GM10266 (cell line): ENCODE measurements at regions not wholly inside any gene's neighbourhood (a gene's known extent, or its start where the extent isn't known, plus 50 kb on each side); places are given as distances from the start of the nearest gene placed in this dataset.

ENCODE experiments used
- DNase-seq: peaks from one replicate; pipeline ENCODE4 v3.0.0; 2012; ENCODE audit errors: extremely low spot score
- TF ChIP-seq, protein P1 (sequence below): IDR thresholded peaks from 2 replicates; pipeline ENCODE4 v1.5.1; 2012; ENCODE audit warnings: mild to moderate bottlenecking, low read depth; ENCODE audit not compliant: control insufficient read depth, insufficient read depth; ENCODE audit errors: missing control alignments

DNA sequence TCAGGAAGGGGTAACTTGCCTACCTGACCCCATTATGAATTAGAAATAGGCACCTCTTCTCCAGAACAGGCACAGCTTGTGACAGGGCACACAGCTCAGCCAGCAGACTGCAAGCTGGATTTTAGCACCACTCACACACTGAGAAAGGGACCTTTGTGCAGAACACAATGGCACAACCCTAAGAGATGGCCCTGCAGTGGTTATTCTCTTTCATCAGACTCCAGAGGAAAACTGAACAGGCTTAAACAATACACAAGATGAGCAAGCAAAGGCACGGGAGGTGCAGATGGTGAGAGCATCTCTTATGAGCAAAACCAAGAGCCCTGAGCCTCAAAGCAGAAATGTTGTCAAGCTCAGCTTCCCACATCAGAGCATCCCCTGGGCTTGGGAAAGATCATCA, 93.8 kb upstream of the LRRC55 start:
- DNase-seq: no peak
- TF ChIP-seq, protein P1, sequence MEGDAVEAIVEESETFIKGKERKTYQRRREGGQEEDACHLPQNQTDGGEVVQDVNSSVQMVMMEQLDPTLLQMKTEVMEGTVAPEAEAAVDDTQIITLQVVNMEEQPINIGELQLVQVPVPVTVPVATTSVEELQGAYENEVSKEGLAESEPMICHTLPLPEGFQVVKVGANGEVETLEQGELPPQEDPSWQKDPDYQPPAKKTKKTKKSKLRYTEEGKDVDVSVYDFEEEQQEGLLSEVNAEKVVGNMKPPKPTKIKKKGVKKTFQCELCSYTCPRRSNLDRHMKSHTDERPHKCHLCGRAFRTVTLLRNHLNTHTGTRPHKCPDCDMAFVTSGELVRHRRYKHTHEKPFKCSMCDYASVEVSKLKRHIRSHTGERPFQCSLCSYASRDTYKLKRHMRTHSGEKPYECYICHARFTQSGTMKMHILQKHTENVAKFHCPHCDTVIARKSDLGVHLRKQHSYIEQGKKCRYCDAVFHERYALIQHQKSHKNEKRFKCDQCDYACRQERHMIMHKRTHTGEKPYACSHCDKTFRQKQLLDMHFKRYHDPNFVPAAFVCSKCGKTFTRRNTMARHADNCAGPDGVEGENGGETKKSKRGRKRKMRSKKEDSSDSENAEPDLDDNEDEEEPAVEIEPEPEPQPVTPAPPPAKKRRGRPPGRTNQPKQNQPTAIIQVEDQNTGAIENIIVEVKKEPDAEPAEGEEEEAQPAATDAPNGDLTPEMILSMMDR: no peak

DNA sequence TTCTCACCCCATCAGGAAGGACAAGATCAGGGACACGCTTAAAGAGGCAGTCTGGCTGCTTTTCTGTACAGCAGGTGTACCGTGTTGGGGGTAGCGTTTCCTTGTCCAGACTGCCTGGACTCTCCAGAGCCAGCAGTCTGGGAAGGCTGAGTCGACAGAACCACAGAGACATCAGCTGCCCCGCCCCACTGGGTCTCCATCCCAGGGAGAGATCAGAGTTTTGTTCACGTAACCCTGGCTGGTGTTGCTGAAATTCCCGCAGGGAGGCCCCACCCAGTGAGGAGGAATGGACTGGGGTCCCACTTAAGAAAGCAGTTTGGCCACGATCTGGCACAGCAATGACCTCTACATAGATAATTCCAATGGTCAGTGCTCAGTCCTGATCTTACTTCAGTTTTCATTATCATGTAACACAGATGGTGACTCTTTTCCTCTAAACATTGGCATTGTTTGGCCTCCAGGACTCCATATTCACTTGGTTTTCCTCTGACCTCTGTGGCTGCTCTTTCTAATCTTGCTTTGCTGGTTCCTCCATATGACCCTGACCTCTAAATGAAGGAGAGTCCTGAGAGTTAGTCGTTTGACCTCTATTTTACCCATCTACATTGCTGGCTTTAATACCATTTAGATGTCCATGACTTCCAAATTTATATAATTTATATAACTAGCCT, 89.6 kb upstream of the LRRC55 start:
- TF ChIP-seq, protein P1: no peak

DNA sequence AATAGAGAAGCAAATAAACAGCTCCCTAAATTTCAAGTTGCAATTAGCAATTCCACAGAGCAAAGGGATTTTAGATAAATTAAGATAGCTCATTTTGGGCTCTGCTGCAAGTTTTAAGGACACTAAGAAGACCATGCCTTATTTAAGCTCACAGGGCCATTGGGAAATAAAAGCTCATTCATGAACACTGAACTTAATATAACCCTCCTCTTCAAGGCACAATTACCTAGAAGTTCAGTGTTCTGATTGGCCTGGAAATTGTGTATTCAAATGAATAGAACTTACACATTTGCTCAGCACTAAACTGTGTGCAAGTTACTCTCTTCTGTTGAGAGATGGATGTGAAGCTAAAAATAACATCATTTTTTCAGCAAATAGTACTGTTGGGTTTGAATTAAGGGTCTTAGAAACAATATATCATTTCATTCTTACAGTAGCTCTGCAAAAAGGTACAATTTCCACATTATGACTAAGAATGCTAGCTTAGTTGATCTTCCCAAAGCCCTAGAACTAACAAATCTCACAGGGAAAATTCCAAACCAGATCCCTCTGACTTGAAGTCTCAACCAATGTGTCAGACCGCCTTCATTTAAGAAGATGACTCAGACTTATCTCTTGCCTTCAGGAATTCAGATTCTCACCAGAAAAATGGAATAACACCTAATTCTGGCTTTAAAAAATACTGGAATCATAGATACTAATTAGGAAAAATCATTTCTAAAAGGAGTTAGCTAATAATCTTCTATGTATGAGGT, 87.4 kb upstream of the LRRC55 start:
- DNase-seq: no peak
- TF ChIP-seq, protein P1: no peak

More for the DNA sequence above, 89.6 kb upstream of the LRRC55 start:
- no peak for DNase-seq

DNA sequence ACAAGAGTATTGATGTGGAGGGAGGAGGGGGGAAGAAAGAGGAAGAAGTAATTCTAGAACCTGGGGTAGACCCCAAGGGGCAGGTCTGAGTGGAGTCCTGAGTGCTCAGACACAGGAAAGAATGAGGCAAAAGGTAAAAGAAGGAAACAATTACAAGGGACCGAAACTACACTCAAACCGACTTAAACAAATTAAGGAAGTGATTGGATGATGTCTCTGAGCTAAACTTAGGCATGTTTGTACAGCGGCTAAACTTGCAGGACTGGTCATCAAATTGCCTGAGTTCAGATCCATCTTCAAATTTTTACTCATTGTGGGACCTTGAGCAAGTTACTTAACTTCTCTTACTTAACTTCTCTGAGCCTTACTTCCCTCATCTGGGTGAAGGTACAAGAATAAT, 86.3 kb upstream of the LRRC55 start:
- TF ChIP-seq, protein P1: no peak
- DNase-seq: no peak

DNA sequence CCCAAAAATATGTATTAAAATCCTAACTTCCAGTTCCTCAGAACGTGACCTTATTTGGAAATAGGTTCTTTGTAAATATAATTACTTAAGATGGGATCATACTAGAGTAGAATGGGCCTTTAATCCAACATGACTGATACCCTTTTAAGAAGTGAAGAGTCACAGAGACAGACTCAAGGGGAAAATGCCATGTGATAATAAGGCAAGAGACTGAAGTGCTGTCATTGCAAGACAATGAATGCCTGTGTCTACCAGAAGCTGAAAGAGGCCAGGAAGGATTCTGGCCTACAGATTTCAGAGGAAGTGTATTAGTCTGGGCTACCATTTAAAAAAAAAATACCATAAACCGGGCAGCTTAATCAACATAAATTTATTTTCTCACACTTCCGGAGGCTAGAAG, 85.9 kb upstream of the LRRC55 start:
- DNase-seq: no peak
- TF ChIP-seq, protein P1: no peak

DNA sequence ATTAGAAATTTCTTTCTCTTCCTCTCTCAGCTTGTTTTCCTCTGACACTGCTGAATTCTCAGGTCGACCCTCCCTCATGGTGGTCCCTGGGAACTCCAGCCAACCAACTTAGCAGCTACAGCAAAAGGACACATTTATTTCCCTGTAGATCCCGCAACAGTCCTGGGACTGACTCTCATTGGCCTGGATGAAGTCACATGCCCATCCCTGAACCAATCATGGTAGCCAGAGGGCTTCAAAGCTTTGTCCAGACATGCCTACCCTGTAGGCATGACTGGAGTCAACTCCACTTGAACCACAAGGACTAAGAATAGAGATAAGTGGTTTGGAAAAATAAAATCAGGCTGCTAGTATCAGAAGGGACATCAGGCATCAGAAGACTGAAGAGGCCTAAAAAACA, 84.6 kb upstream of the LRRC55 start:
- TF ChIP-seq, protein P1: no peak
- DNase-seq: no peak

DNA sequence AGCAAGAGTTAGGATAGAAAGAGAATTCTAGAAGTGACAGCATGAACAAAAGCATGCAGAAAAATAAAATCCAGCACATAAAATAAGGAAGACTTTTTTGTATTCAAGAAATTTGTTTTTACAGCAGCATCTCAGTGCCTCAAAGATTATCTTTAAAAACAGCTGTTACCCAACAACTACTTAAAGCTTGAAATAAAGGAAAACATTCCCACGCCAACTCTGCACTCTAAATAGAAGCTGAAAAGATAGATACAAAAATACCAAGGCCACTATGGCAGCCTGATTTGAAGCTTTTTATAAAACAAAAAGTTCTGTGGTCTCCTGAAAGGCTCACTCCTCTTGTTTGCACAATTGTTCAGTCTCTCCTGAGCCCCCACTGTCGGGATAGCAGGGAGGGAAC, 83.6 kb upstream of the LRRC55 start:
- TF ChIP-seq, protein P1: no peak
- DNase-seq: no peak
